HCT116 (cell line): ENCODE measurements at regions not wholly inside any gene's neighbourhood (a gene's known extent, or its start where the extent isn't known, plus 50 kb on each side); places are given as distances from the start of the nearest gene placed in this dataset.

ENCODE experiments used
- ATAC-seq: fragments of 200-7000 bp; cut with Tn5 transposase; 2 replicates; pipeline ENCODE4 v1.9.1; 2020; ENCODE audit warnings: mild to moderate bottlenecking, moderate library complexity
- BruUV-seq: library from RNA; stranded (reverse); fragments of 400-500 nt; replicated peaks from 2 replicates; lab custom pipeline; 2021; lab: Mats Ljungman, UMichigan
- CTCF ChIA-PET: fragments of 300-600 bp; sonication (Branson Sonifier 250); formaldehyde crosslinking; loops from one replicate; lab custom pipeline; 2021; ENCODE audit warnings: antibody characterized with exemption; lab: Charles Lee
- POLR2A ChIA-PET: fragments of 300-600, 350-600 bp; sonication (Branson Sonifier 250); formaldehyde crosslinking; loops from one replicate; lab custom pipeline; 2021; ENCODE audit warnings: antibody characterized with exemption; lab: Charles Lee
- RAD21 ChIA-PET, 2 experiments: fragments of 300-600 bp; sonication (Branson Sonifier 250); formaldehyde crosslinking; loops; one replicate each; lab custom pipeline; 2023; ENCODE audit warnings: low total read pairs in 2 of 2; ENCODE audit not compliant: uncharacterized antibody in 2 of 2, unreplicated experiment in 2 of 2, low non-redundant PET in 1 of 2; lab: Charles Lee
- DNase-seq: peaks from one replicate; pipeline ENCODE4 v3.0.0-alpha.2; 2010; ENCODE audit warnings: low read depth, low spot score
- H2AFZ ChIP-seq: fragments of 200-600 bp; shearing (Covaris generic), sonication (generic); 2 replicates; pipeline ENCODE4 v1.6.1; 2017; ENCODE audit warnings: low read depth, mixed run types, mixed read lengths, antibody characterized with exemption, low read length; ENCODE audit not compliant: poor library complexity, severe bottlenecking
- H3K27ac ChIP-seq: 2 replicates; pipeline ENCODE4 v1.5.1; 2012; ENCODE audit warnings: low read depth, low read length
- H3K27me3 ChIP-seq: fragments of 200-600 bp; sonication (generic); 2 replicates; pipeline ENCODE4 v1.6.1; 2016; ENCODE audit warnings: mixed run types, low read length, mixed read lengths; ENCODE audit not compliant: insufficient read depth
- H3K36me3 ChIP-seq, 2 experiments: fragments of 200-500 bp in 1 of 2; fragments of 200-600 bp in 1 of 2; sonication (Bioruptor generic) in 1 of 2; sonication (generic) in 1 of 2; 2 replicates each; pipeline versions ENCODE4 v1.5.1 to v1.6.1; 2014 to 2016; ENCODE audit warnings: low read length in 2 of 2, inconsistent platforms in 1 of 2, mixed read lengths in 1 of 2, mixed run types in 1 of 2; ENCODE audit not compliant: insufficient read depth in 2 of 2, control insufficient read depth in 1 of 2
- H3K4me1 ChIP-seq, 2 experiments: fragments of 200-600 bp in 1 of 2; sonication (generic) in 1 of 2; 2 replicates each; pipeline versions ENCODE4 v1.5.1 to v1.6.1; 2012 to 2017; ENCODE audit warnings: low read length in 2 of 2, inconsistent platforms in 1 of 2, mild to moderate bottlenecking in 1 of 2, mixed read lengths in 1 of 2, mixed run types in 1 of 2, moderate library complexity in 1 of 2; ENCODE audit not compliant: insufficient read depth in 2 of 2, control insufficient read depth in 1 of 2
- H3K4me2 ChIP-seq: fragments of 200-600 bp; sonication (generic); 2 replicates; pipeline ENCODE4 v1.6.1; 2017; ENCODE audit warnings: mixed run types, low read length, mixed read lengths
- H3K4me3 ChIP-seq, 2 experiments: fragments of 200-600 bp in 1 of 2; sonication (generic) in 1 of 2; replicated peaks in 1 of 2; 2 replicates each; pipeline ENCODE4 v1.5.1; 2011 to 2016; ENCODE audit warnings: low read length in 2 of 2, control low read depth in 1 of 2, low read depth in 1 of 2, mild to moderate bottlenecking in 1 of 2, mixed read lengths in 1 of 2, mixed run types in 1 of 2
- H3K79me2 ChIP-seq: fragments of 200-600 bp; sonication (generic); 2 replicates; pipeline ENCODE4 v1.6.1; 2017; ENCODE audit warnings: mild to moderate bottlenecking, mixed run types, low read length, moderate library complexity, mixed read lengths; ENCODE audit not compliant: insufficient read depth
- H3K9ac ChIP-seq: fragments of 200-600 bp; sonication (generic); 2 replicates; pipeline ENCODE4 v1.6.1; 2016; ENCODE audit warnings: low read length, mixed read lengths
- H3K9me2 ChIP-seq: fragments of 200-600 bp; sonication (generic), shearing (Covaris generic); 2 replicates; pipeline ENCODE4 v1.6.1; 2017; ENCODE audit warnings: mixed run types, mild to moderate bottlenecking, moderate library complexity; ENCODE audit not compliant: insufficient read depth
- H3K9me3 ChIP-seq, 2 experiments: fragments of 200-500 bp in 1 of 2; fragments of 200-600 bp in 1 of 2; sonication (Bioruptor generic) in 1 of 2; sonication (generic) in 1 of 2; 2 replicates each; pipeline ENCODE4 v1.6.1; 2014 to 2017; ENCODE audit warnings: low read length in 2 of 2, mixed read lengths in 2 of 2, inconsistent platforms in 1 of 2, low read depth in 1 of 2, mild to moderate bottlenecking in 1 of 2, mixed run types in 1 of 2, moderate library complexity in 1 of 2; ENCODE audit not compliant: control insufficient read depth in 1 of 2, insufficient read depth in 1 of 2
- H4K20me1 ChIP-seq: fragments of 200-600 bp; sonication (generic), shearing (Covaris generic); 2 replicates; pipeline ENCODE4 v1.6.1; 2017; ENCODE audit warnings: mixed run types, mild to moderate bottlenecking, moderate library complexity; ENCODE audit not compliant: insufficient read depth
- CTCF ChIP-seq, 3 experiments: fragments of 200-600 bp in 1 of 3; sonication (generic) in 1 of 3; IDR thresholded peaks in 2 of 3; conservative IDR thresholded peaks in 1 of 3; 2 replicates each; pipeline ENCODE4 v1.5.1; 2012 to 2017; ENCODE audit warnings: low read depth in 2 of 3, low read length in 2 of 3, antibody characterized with exemption in 1 of 3, borderline replicate concordance in 1 of 3, control low read depth in 1 of 3, mild to moderate bottlenecking in 1 of 3, mixed read lengths in 1 of 3, mixed run types in 1 of 3, moderate library complexity in 1 of 3; ENCODE audit not compliant: insufficient read depth in 1 of 3
- EZH2phosphoT487 ChIP-seq: fragments of 200-600 bp; IDR thresholded peaks from 2 replicates; pipeline ENCODE4 v1.6.1; 2018; ENCODE audit warnings: antibody characterized with exemption, borderline replicate concordance
- JUND ChIP-seq: IDR thresholded peaks from 2 replicates; pipeline ENCODE4 v1.6.1; 2012
- ZFX ChIP-seq: fragments of 450-650 bp; IDR thresholded peaks from 2 replicates; pipeline ENCODE4 v1.6.1; 2017
- ZNF274 ChIP-seq: fragments of 200-500 bp; sonication (Bioruptor generic); IDR thresholded peaks from 2 replicates; pipeline ENCODE4 v1.6.1; 2014; ENCODE audit warnings: mild to moderate bottlenecking, low read depth, low read length, inconsistent platforms
- intact Hi-C: fragments of 100-400 bp; cut with micrococcal nuclease; formaldehyde crosslinking; loops from 2 replicates; pipeline ENCODE4 v1.10.0; 2022

DNA sequence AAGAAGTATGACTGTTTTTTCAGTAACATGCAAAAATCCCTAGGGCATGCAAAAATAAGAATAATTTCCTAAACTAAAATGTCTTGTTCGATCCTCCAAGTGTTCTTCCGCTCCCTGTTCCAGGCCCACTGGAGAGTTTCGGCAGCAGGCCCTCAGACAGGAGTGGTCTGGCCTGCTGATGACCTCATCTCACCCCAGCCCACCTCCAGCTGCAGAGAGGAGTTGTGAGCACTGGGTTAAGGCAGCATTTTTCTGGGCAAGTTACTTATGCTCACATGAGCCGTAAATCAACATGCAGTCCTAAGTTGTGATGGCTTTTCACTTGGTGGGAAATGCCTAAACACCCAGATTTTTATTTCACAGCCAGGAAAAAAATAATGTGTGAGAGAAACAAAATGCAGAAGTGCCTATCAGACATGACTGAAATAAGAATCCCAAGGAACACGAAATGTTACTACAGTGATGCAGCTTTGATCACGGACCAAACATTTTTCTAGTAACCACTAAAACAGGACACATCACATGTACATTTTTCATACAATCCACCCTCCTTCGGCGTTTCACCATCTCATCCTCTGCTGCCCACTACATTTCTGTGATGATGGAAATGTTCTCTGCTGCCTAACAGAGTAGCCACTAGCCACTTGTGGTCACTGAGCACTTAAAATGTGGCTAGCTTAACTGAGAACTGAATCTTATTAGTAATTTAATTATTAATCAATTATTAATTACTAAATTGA is 153.3 kb upstream of the TBL1X start:
- no peaks in the 10 kb centered on the region for H3K27me3 ChIP-seq
- ATAC-seq (no peak), DNase-seq (no peak)
- intact Hi-C loops = no loop called here
- BruUV-seq = no TSS peak
- no peak overlapping the region for H3K27ac ChIP-seq
- H3K4me2 ChIP-seq = no peak overlapping the region
- no peaks in the 10 kb centered on the region for H3K79me2 ChIP-seq
- no peaks in the 10 kb centered on the region for H3K36me3 ChIP-seq
- no peaks in the 10 kb centered on the region for H3K4me1 ChIP-seq
- no peak for TF ChIP-seq ZNF274
- TF ChIP-seq CTCF (IDR thresholded peaks at IDR 0.05 in 2 of 3, conservative IDR thresholded peaks at IDR 0.05 in 1 of 3; ENCODE audit: borderline replicate concordance in 1 of 3, insufficient read depth in 1 of 3, low read depth in 2 of 3, low read length in 2 of 3) = no peak
- TF ChIP-seq EZH2phosphoT487 = no peak
- no peak for TF ChIP-seq ZFX
- no peak for TF ChIP-seq JUND
- no peak overlapping the region for H3K4me3 ChIP-seq
- POLR2A ChIA-PET = no interaction called here
- RAD21 ChIA-PET = no interaction called here
- no peaks in the 10 kb centered on the region for H4K20me1 ChIP-seq
- no peaks in the 10 kb centered on the region for H3K9me2 ChIP-seq
- H3K9ac ChIP-seq = no peak overlapping the region
- no peak overlapping the region for H2AFZ ChIP-seq
- H3K9me3 ChIP-seq = no peaks in the 10 kb centered on the region
- CTCF ChIA-PET = no interaction called here
